GM21528 (cell line): ENCODE measurements at regions not wholly inside any gene's neighbourhood (a gene's known extent, or its start where the extent isn't known, plus 50 kb on each side); places are given as distances from the start of the nearest gene placed in this dataset.
A peak's percentile ranks its signal among the peaks of the same experiment; 100 is the strongest.
"Not testable (repeated sequence)": the region's sequence is repeated elsewhere in the genome, so short reads cannot be mapped to it uniquely, and the experiment has no call there.

Experiments
- ATAC-seq: cut with Tn5 transposase; IDR thresholded peaks from one replicate; pipeline ENCODE4 v1.9.1; 2021; ENCODE audit warnings: mild to moderate bottlenecking, moderate library complexity; ENCODE audit not compliant: unreplicated experiment, low FRiP score

GRCh38 chr1:191695865-191696264 lies 462.4 kb upstream of the RGS18 start:
- ATAC-seq: peak; percentile 85

GRCh38 chr1:191696354-191696753 lies 461.9 kb upstream of the RGS18 start:
- no peak for ATAC-seq

GRCh38 chr1:191697556-191697955 lies 460.7 kb upstream of the RGS18 start:
- no peak for ATAC-seq

GRCh38 chr1:191698246-191698645 lies 460.0 kb upstream of the RGS18 start:
- ATAC-seq: no peak

- ATAC-seq: no peak
Observed at GRCh38 chr1:191699343-191699742, 458.9 kb upstream of the RGS18 start.

GRCh38 chr1:191700922-191701321 lies 457.3 kb upstream of the RGS18 start:
- no peak for ATAC-seq

GRCh38 chr1:191702124-191702523 lies 456.1 kb upstream of the RGS18 start:
- ATAC-seq: no peak

- ATAC-seq: no peak
Observed at GRCh38 chr1:191707288-191707687, 451.0 kb upstream of the RGS18 start.

GRCh38 chr1:191709215-191709614 lies 449.0 kb upstream of the RGS18 start:
- ATAC-seq: no peak

GRCh38 chr1:191711961-191712360 lies 446.3 kb upstream of the RGS18 start:
- no peak for ATAC-seq

- no peak for ATAC-seq
Observed at GRCh38 chr1:191714845-191715244, 443.4 kb upstream of the RGS18 start.

GRCh38 chr1:191729742-191730141 lies 428.5 kb upstream of the RGS18 start:
- no peak for ATAC-seq

- ATAC-seq: not testable (repeated sequence)
Observed at GRCh38 chr1:191731608-191732302, 426.5 kb upstream of the RGS18 start.

- ATAC-seq: no peak
Observed at GRCh38 chr1:191734321-191734720, 423.9 kb upstream of the RGS18 start.

GRCh38 chr1:191739544-191739943 lies 418.7 kb upstream of the RGS18 start:
- no peak for ATAC-seq

GRCh38 chr1:191752342-191752741 lies 405.9 kb upstream of the RGS18 start:
- ATAC-seq: no peak

- no peak for ATAC-seq
Observed at GRCh38 chr1:191760016-191760415, 398.2 kb upstream of the RGS18 start.

GRCh38 chr1:191788551-191788950 lies 369.7 kb upstream of the RGS18 start:
- no peak for ATAC-seq

- ATAC-seq: no peak
Observed at GRCh38 chr1:191798178-191798577, 360.1 kb upstream of the RGS18 start.

- ATAC-seq: no peak
Observed at GRCh38 chr1:191804311-191804710, 354.0 kb upstream of the RGS18 start.

- ATAC-seq: not testable (repeated sequence)
Observed at GRCh38 chr1:191813593-191813992, 344.7 kb upstream of the RGS18 start.

GRCh38 chr1:191818198-191818597 lies 340.1 kb upstream of the RGS18 start:
- no peak for ATAC-seq

- ATAC-seq: no peak
Observed at GRCh38 chr1:191831572-191831971, 326.7 kb upstream of the RGS18 start.
